ENCODE measurements at regions not wholly inside any gene's neighbourhood (a gene's known extent, or its start where the extent isn't known, plus 50 kb on each side); places are given as distances from the start of the nearest gene placed in this dataset.

DNA sequence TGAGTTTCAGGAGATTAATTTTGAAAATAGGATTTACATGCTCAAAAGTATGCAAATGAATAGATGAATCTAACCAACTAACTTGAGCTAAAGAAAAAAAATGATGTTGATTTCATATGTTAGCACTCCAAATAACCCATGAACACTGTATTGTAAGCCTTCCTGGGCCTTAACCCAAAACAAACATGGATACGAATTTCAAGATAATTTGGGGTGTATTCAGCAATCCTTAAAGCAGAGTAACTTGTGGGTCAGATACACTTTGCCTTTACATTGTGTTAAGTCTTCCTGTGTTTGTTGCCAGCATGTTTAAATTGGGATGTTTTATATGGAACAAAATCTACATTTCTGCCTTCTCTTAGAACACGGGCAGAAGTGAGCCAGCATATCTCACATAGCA, 124.2 kb upstream of the WDR11 start:
- TF ChIP-seq, protein P1, sequence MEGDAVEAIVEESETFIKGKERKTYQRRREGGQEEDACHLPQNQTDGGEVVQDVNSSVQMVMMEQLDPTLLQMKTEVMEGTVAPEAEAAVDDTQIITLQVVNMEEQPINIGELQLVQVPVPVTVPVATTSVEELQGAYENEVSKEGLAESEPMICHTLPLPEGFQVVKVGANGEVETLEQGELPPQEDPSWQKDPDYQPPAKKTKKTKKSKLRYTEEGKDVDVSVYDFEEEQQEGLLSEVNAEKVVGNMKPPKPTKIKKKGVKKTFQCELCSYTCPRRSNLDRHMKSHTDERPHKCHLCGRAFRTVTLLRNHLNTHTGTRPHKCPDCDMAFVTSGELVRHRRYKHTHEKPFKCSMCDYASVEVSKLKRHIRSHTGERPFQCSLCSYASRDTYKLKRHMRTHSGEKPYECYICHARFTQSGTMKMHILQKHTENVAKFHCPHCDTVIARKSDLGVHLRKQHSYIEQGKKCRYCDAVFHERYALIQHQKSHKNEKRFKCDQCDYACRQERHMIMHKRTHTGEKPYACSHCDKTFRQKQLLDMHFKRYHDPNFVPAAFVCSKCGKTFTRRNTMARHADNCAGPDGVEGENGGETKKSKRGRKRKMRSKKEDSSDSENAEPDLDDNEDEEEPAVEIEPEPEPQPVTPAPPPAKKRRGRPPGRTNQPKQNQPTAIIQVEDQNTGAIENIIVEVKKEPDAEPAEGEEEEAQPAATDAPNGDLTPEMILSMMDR (IDR thresholded peaks at IDR 0.05; ENCODE audit: insufficient read depth, low read depth, low read length, missing control alignments): no peak
- DNase-seq (ENCODE audit: low read depth): no peak
- H3K4me3 ChIP-seq (ENCODE audit: low read length): no peak overlapping the region

DNA sequence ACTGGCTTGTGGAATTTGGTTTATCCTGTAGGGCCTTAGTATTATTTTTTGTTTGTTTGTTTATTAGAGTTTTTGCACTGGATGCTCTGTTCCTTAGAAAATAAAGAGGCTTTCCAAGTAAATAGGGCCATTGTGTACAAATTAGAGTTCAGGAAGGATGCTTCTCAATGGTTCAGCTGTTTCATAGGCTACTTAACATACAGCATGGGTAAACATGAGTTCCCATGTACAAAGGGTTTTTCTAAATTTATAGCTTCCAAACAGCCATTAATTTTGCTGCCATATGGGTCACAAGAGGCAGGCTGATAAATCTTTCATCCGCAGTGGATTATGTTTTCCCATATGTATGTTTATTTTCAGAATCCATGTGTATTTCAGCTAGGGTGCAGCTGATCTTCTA, 121.6 kb upstream of the WDR11 start:
- DNase-seq (ENCODE audit: low read depth): no peak
- TF ChIP-seq, protein P1 (IDR thresholded peaks at IDR 0.05; ENCODE audit: insufficient read depth, low read depth, low read length, missing control alignments): no peak
- H3K4me3 ChIP-seq (ENCODE audit: low read length): no peak overlapping the region

DNA sequence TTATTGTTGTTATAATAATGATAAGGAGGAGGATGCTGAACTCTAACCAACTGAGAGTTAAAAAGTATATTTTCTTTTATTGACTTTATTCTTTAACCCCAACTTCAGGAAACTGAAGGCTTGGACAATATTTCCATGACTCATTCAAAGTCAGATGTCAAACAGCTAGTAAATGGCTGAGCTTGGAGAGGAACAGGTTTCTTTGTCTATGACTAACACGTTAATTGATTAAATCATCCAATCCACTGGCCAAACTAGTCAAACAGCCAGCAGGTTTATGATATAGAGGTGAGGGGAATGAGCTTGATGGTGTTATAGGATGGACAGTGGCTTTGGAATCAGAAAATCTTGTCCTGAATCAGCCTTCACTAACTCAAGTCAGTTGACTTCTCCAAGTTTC, 119.1 kb upstream of the WDR11 start:
- DNase-seq (ENCODE audit: low read depth): peak; percentile 90
- TF ChIP-seq, protein P1 (IDR thresholded peaks at IDR 0.05; ENCODE audit: insufficient read depth, low read depth, low read length, missing control alignments): no peak
- H3K4me3 ChIP-seq (ENCODE audit: low read length): peak overlapping the region; percentile 46

DNA sequence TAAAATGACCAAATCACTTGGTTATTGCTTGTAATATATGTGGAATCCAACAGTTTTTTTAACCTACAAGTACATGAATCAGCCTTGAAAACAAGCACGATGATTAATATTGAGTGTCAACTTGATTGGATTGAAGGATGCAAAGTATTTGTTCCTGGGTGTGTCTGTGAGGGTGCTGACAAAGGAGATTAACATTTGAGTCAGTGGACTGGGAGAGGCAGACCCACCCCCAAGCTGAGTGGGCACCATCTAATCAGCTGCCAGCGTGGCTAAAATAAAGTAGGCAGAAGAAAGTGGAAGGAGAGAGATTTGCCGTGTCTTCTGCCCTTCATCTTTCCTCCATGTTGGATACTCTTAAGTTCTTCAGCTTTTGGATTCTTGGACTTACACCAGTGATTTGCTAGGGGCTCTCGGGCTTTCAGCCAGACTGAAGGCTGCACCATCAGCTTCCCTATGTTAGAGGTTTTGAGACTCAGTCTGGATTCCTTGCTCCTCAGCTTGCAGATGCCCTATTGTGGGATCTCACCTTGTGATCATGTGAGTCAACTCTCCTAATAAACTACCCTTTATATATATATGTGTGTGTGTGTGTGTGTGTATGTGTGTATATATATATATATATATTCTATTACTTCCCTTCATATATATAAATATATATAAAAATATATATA, 118.4 kb upstream of the WDR11 start:
- DNase-seq (ENCODE audit: low read depth): peak; percentile 80
- peak overlapping the region; percentile 46 for H3K4me3 ChIP-seq (ENCODE audit: low read length)
- TF ChIP-seq, protein P1 (IDR thresholded peaks at IDR 0.05; ENCODE audit: insufficient read depth, low read depth, low read length, missing control alignments): no peak

DNA sequence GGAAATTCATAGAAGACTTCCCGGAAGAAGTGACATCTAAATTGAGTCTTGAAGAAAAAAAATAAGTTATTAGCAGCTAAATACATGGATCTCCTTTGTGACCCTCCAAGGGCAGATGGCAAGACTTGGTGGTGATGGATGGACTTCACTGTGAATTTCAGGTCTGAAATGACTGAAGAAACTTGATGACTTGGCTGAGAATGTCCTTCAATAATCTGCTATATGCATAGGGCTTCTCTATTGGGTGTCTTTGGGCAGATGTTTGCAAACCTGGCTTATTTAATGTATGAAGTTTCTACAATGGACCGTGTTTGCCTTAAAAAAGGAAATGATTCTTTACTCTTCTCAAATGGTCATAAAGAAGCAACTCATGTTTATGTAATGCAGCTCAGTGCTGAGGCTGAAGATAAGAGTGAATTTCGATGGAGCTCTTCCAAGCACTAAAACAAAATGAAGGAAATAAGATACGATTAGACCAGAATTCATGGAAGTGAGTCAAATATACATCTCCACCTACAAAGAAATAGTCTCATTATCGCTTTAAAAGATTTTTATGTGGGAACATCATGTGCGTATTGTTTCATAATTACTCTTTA, 116.6 kb upstream of the WDR11 start:
- DNase-seq (ENCODE audit: low read depth): no peak
- no peak overlapping the region for H3K4me3 ChIP-seq (ENCODE audit: low read length)
- TF ChIP-seq, protein P1 (IDR thresholded peaks at IDR 0.05; ENCODE audit: insufficient read depth, low read depth, low read length, missing control alignments): no peak

DNA sequence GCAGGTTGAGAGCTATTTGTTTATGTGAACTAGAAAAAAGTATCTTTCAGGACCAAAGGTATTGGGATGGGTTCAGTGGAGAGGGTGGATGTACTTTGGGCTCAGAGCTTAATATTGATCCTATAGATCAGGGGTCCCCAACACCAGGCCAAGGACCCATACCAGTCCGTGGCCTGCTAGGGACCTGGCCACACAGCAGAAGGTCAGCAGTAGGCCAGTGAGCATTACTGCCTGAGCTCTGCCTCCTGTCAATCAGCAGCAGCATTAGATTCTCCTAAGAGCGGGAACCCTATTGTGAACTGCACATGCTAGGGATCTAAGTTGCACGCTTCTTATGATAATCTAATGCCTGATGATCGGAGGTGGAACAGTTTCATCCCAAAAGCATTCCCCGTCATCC, 115.8 kb upstream of the WDR11 start:
- no peak overlapping the region for H3K4me3 ChIP-seq (ENCODE audit: low read length)
- TF ChIP-seq, protein P1 (IDR thresholded peaks at IDR 0.05; ENCODE audit: insufficient read depth, low read depth, low read length, missing control alignments): no peak
- DNase-seq (ENCODE audit: low read depth): no peak

Data from epithelial cell of esophagus (primary cell).